Left lung (tissue), 4 donors: ENCODE measurements at regions not wholly inside any gene's neighbourhood (a gene's known extent, or its start where the extent isn't known, plus 50 kb on each side); places are given as distances from the start of the nearest gene placed in this dataset.

ENCODE experiments used
- ATAC-seq: fragments of 200-7000 bp; cut with Tn5 transposase; one replicate; pipeline ENCODE4 v1.9.1; 2020; ENCODE audit warnings: moderate library complexity
- DNase-seq, 4 donors: peaks; one replicate each; pipeline ENCODE4 v3.0.0-alpha.2; 2013 to 2020
- H3K27ac ChIP-seq, 2 donors: fragments of 200-600 bp; sonication (generic) in 1 of 2; one replicate each; pipeline versions ENCODE4 v1.5.0 to v1.8.0; 2020 to 2021
- H3K27me3 ChIP-seq, 2 donors: fragments of 200-600 bp; sonication (generic) in 1 of 2; one replicate each; pipeline versions ENCODE4 v1.5.0 to v1.8.0; 2020 to 2021
- H3K36me3 ChIP-seq, 2 donors: fragments of 200-600 bp; sonication (generic) in 1 of 2; one replicate each; pipeline versions ENCODE4 v1.5.0 to v1.8.0; 2020 to 2021
- H3K4me1 ChIP-seq, 2 donors: fragments of 200-600 bp; one replicate each; pipeline ENCODE4 v1.8.0; 2021
- H3K4me3 ChIP-seq, 2 donors: fragments of 200-600 bp; sonication (generic) in 1 of 2; one replicate each; pipeline versions ENCODE4 v1.5.0 to v1.8.0; 2020 to 2021; ENCODE audit warnings: mild to moderate bottlenecking in 1 of 2
- H3K9me3 ChIP-seq, 2 donors: fragments of 200-600 bp; sonication (generic) in 1 of 2; one replicate each; pipeline versions ENCODE4 v1.5.0 to v1.8.0; 2020 to 2021
- intact Hi-C, 2 donors: fragments of 100-400 bp; cut with DNase I; formaldehyde crosslinking; loops; one replicate each; pipeline versions ENCODE4 v1.11.2 to v1.14.2; 2022
- TF ChIP-seq, protein P1 (sequence below), 2 donors: fragments of 200-600 bp; sonication (generic) in 1 of 2; IDR thresholded peaks; one replicate each; pipeline versions ENCODE4 v1.5.0 to v1.8.0; 2021; ENCODE audit warnings: antibody characterized with exemption in 2 of 2
- donor health status: DM: no; HTN: yes; CAD: no.
- donor health status: DM: no; HTN: no; CAD: no.

DNA sequence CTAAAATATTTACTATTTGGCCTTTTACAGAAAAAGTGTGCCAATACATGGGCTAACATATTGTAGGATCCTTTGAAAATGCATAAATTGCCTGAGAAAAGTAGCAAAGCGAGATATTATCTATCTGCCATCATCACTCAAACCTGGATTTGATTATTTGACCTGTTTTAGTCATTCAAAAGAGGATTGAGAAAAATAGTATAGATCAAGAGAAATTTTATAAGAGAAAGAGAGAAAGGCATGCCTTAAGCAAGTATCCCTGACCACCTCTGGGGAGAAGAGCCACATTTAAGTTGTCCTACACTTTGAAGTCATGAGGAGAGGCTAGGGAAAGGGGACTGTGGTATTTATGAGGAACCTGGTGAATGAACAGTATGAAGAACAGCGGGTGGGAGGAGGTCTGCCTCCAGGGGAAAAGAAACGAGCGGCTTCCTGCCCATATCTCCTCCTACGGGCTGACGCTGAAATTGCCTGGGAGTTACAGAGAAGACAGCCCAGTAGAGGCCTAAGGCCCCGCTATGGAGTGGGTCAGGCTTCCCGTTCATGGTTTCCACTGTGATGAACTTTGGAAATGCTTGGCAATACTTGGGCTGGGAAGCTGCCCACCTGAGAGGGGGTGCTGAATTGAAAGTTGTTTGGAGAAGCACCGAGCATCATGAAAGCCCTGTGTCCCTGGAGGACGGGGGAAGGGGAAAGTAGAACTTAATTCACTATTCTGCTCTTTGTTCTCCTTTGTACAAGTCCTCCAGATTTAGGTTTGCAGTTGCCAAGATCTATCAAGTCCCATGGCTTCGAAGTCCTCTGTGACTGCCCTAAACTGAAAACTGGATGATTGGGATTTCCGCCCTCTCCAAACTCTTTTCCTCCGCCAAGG lies 106.9 kb upstream of the ACSL4 start:
- Histone ChIP-seq H3K27ac (peak overlapping the region; percentile 44 to 83), H3K4me1 (peaks cover 0 to 26% of the 10 kb centered on the region in 2 donors), H3K9me3 (no peaks in the 10 kb centered on the region), H3K27me3 (peaks cover 0 to 5% of the 10 kb centered on the region in 2 donors), H3K4me3 (no peak overlapping the region), H3K36me3 (no peaks in the 10 kb centered on the region)
- DNase-seq, result peak in 1 of 4 donors; percentile 36
- intact Hi-C loops, result no loop called here
- ATAC-seq, result peak; percentile 50
- TF ChIP-seq, protein P1, sequence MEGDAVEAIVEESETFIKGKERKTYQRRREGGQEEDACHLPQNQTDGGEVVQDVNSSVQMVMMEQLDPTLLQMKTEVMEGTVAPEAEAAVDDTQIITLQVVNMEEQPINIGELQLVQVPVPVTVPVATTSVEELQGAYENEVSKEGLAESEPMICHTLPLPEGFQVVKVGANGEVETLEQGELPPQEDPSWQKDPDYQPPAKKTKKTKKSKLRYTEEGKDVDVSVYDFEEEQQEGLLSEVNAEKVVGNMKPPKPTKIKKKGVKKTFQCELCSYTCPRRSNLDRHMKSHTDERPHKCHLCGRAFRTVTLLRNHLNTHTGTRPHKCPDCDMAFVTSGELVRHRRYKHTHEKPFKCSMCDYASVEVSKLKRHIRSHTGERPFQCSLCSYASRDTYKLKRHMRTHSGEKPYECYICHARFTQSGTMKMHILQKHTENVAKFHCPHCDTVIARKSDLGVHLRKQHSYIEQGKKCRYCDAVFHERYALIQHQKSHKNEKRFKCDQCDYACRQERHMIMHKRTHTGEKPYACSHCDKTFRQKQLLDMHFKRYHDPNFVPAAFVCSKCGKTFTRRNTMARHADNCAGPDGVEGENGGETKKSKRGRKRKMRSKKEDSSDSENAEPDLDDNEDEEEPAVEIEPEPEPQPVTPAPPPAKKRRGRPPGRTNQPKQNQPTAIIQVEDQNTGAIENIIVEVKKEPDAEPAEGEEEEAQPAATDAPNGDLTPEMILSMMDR (IDR thresholded peaks at IDR 0.05), result no peak

GRCh38 chrX:109840585-109840984 lies 107.5 kb upstream of the ACSL4 start:
- H3K4me3 ChIP-seq, result no peak overlapping the region
- H3K9me3 ChIP-seq, result no peaks in the 10 kb centered on the region
- no peaks in the 10 kb centered on the region for H3K36me3 ChIP-seq
- ATAC-seq (peak; percentile 91), DNase-seq (peak in 1 of 4 donors; percentile 43)
- H3K27me3 ChIP-seq, result peaks cover 0 to 5% of the 10 kb centered on the region in 2 donors
- intact Hi-C loops, result no loop called here
- TF ChIP-seq, protein P1 (IDR thresholded peaks at IDR 0.05), result no peak
- H3K27ac ChIP-seq, result peak overlapping the region; percentile 44 to 83
- H3K4me1 ChIP-seq, result peaks cover 0 to 26% of the 10 kb centered on the region in 2 donors

- TF ChIP-seq, protein P1 (IDR thresholded peaks at IDR 0.05), result no peak
- no peak for ATAC-seq
- intact Hi-C loops, result no loop called here
These were observed 108.2 kb upstream of the ACSL4 start for GRCh38 chrX:109841257-109841656.

DNA sequence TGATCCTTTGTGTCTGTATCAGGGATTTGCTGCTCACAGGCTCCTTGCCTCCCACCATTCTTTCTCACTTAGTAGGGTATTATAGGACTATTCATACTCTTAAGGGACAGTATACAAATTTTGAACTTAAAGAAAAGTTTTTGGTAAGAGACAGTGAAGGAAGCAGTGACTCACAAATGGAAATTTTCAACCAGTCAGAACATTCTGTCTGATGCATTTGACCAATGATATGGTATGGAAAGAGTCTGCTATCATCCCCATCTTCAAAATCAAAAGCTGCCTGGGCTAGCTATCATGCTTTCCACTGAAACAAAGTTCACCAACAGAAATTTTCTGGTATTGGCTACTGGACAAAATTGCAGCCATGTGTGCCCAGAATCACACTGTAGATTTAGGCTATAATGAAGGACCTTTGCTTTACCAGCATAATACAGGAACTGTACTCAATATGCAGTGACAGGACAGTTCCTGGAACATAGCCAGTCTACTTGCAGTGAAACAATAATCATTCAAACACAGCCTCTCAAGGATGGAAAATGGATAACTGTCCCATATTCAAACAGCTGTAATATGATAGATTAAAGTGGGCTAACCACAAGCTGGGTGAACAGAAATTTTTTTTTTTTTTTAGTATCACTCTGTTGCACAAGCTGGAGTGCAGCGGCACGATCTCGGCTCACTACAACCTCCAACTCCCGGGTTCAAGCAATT lies 109.0 kb upstream of the ACSL4 start:
- no peak overlapping the region for H3K4me3 ChIP-seq
- no peaks in the 10 kb centered on the region for H3K36me3 ChIP-seq
- H3K4me1 ChIP-seq, result peaks cover 0 to 33% of the 10 kb centered on the region in 2 donors
- ATAC-seq (no peak), DNase-seq (no peak)
- no peaks in the 10 kb centered on the region for H3K9me3 ChIP-seq
- TF ChIP-seq, protein P1 (IDR thresholded peaks at IDR 0.05), result no peak
- intact Hi-C loops, result no loop called here
- peak overlapping the region in 1 of 2 donors; percentile 83 for H3K27ac ChIP-seq
- H3K27me3 ChIP-seq, result peaks cover 0 to 5% of the 10 kb centered on the region in 2 donors

More at GRCh38 chrX:109841257-109841656, 108.2 kb upstream of the ACSL4 start:
- Histone ChIP-seq H3K9me3 (no peaks in the 10 kb centered on the region), H3K27me3 (peaks cover 0 to 5% of the 10 kb centered on the region in 2 donors), H3K4me3 (no peak overlapping the region), H3K27ac (peak overlapping the region in 1 of 2 donors; percentile 83), H3K4me1 (peaks cover 0 to 26% of the 10 kb centered on the region in 2 donors), H3K36me3 (no peaks in the 10 kb centered on the region)
- no peak for DNase-seq

- TF ChIP-seq, protein P1 (IDR thresholded peaks at IDR 0.05), result no peak
- intact Hi-C loops, result no loop called here
- Histone ChIP-seq H3K4me3 (no peak overlapping the region), H3K36me3 (no peaks in the 10 kb centered on the region), H3K4me1 (peaks cover 0 to 35% of the 10 kb centered on the region in 2 donors), H3K27ac (no peak overlapping the region), H3K27me3 (peaks cover 0 to 4% of the 10 kb centered on the region in 2 donors), H3K9me3 (no peaks in the 10 kb centered on the region)
- ATAC-seq, result no peak
- DNase-seq, result no peak
These were observed 109.6 kb upstream of the ACSL4 start for GRCh38 chrX:109842611-109843010.
